GM18867 (cell line): ENCODE measurements at regions not wholly inside any gene's neighbourhood (a gene's known extent, or its start where the extent isn't known, plus 50 kb on each side); places are given as distances from the start of the nearest gene placed in this dataset.

Experiments used
- ATAC-seq: cut with Tn5 transposase; IDR thresholded peaks from one replicate; pipeline ENCODE4 v1.9.1; 2021; ENCODE audit warnings: mild to moderate bottlenecking, moderate library complexity; ENCODE audit not compliant: unreplicated experiment

- no peak for ATAC-seq
These were observed 52.8 kb upstream of the MEIS1 start for GRCh38 chr2:66382091-66382490.

GRCh38 chr2:66379473-66379872 is 55.5 kb upstream of the MEIS1 start:
- no peak for ATAC-seq

- ATAC-seq: no peak
These were observed 57.1 kb upstream of the MEIS1 start for GRCh38 chr2:66377832-66378231.

- ATAC-seq: no peak
These were observed 64.1 kb upstream of the MEIS1 start for GRCh38 chr2:66370824-66371223.

GRCh38 chr2:66366619-66367018 is 68.3 kb upstream of the MEIS1 start:
- ATAC-seq: no peak

GRCh38 chr2:66364495-66365333 is 70.2 kb upstream of the MEIS1 start:
- no peak for ATAC-seq

GRCh38 chr2:66362701-66363100 is 72.2 kb upstream of the MEIS1 start:
- ATAC-seq: no peak

GRCh38 chr2:66346231-66346664 is 88.7 kb upstream of the MEIS1 start:
- no peak for ATAC-seq

- no peak for ATAC-seq
These were observed 90.8 kb upstream of the MEIS1 start for GRCh38 chr2:66344087-66344663.

- no peak for ATAC-seq
These were observed 91.7 kb upstream of the MEIS1 start for GRCh38 chr2:66343259-66343658.

- ATAC-seq: no peak
These were observed 94.4 kb upstream of the MEIS1 start for GRCh38 chr2:66340521-66340920.

- ATAC-seq: no peak
These were observed 100.5 kb upstream of the MEIS1 start for GRCh38 chr2:66334237-66335029.

- ATAC-seq: no peak
These were observed 103.7 kb upstream of the MEIS1 start for GRCh38 chr2:66331176-66331575.

- ATAC-seq: no peak
These were observed 105.8 kb upstream of the MEIS1 start for GRCh38 chr2:66329081-66329605.

GRCh38 chr2:66327066-66327740 is 107.7 kb upstream of the MEIS1 start:
- no peak for ATAC-seq

- ATAC-seq: no peak
These were observed 109.9 kb upstream of the MEIS1 start for GRCh38 chr2:66324909-66325528.

GRCh38 chr2:66324356-66324755 is 110.6 kb upstream of the MEIS1 start:
- no peak for ATAC-seq

- ATAC-seq: no peak
These were observed 111.5 kb upstream of the MEIS1 start for GRCh38 chr2:66323406-66323805.

GRCh38 chr2:66322506-66323260 is 112.2 kb upstream of the MEIS1 start:
- no peak for ATAC-seq
